ENCODE measurements at regions not wholly inside any gene's neighbourhood (a gene's known extent, or its start where the extent isn't known, plus 50 kb on each side); places are given as distances from the start of the nearest gene placed in this dataset.

DNA sequence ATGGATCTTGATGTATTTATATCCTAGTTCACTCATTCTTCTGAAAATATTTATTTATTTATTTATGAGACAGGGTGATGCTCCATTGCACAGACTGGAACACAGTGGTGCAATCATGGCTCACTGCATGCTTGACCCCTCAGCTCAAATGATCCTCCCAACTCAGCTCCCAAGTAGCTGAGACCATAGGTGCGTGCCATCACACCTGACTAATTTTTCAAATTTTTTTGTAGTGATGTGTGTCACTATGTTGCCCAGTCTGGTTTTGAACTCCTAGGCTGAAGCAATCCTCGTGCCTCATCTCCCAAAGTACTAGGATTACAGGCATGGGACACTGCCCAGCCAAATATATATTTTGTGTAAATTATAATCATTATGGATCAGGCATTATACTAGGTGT is 595.6 kb upstream of the ATP2B1 start:
- Histone ChIP-seq H3K36me3 (ENCODE audit: control insufficient read depth, insufficient read depth, low read length) (no peaks in the 10 kb centered on the region), H3K4me1 (ENCODE audit: control insufficient read depth, insufficient read depth, low read length) (no peaks in the 10 kb centered on the region), H3K27me3 (ENCODE audit: control insufficient read depth, insufficient read depth, low read length) (no peaks in the 10 kb centered on the region), H3K27ac (ENCODE audit: low read depth, low read length) (no peak overlapping the region), H3K9ac (ENCODE audit: low read length) (no peak overlapping the region), H3K4me3 (ENCODE audit: low read length) (no peak overlapping the region)

DNA sequence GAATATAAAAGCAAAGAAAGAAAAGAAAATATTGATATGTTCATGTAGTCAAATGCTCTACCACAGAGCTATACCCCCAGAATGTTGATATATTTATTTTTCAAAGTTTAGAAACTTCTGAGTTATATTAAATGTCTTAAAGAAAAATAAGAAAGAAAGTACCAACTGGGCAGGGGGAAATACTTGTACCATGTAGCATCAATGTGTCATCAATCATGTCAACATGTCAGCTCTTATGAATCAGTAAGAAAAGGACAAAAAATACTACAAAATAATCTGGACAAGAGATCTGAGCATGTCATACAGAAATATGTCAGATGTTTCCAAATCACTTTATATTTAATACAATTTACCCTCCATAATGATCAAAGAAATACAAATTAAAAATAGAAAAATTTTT is 595.1 kb upstream of the ATP2B1 start:
- Histone ChIP-seq H3K36me3 (ENCODE audit: control insufficient read depth, insufficient read depth, low read length) (no peaks in the 10 kb centered on the region), H3K9ac (ENCODE audit: low read length) (no peak overlapping the region), H3K27ac (ENCODE audit: low read depth, low read length) (no peak overlapping the region), H3K27me3 (ENCODE audit: control insufficient read depth, insufficient read depth, low read length) (no peaks in the 10 kb centered on the region), H3K4me1 (ENCODE audit: control insufficient read depth, insufficient read depth, low read length) (no peaks in the 10 kb centered on the region), H3K4me3 (ENCODE audit: low read length) (no peak overlapping the region)

DNA sequence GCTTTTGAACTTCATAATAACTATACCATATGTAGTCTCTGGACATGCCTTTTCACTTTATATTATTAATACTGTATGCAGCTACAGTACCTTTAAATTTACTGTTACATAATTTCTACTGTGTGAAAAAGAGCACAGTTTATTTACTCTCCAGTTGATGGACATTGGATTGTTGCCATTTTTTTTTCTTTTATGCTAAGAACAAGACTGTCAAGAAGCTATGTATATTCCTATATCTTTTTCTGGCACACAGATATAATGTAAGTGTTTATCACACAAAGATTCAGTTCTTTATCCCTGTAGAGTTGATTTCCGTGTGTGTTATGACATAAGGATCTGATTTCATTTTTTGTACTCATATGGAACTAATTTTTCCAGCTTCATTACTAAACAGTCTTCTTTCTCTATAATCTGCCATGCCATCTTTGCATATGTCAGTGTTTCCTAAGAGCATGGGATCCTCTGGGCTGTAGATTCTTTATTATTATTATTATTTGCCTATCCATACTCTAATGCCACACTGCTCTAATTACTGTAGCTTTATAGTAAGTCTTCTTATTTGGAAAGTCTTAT is 593.0 kb upstream of the ATP2B1 start:
- H3K36me3 ChIP-seq (ENCODE audit: control insufficient read depth, insufficient read depth, low read length), result no peaks in the 10 kb centered on the region
- H3K27ac ChIP-seq (ENCODE audit: low read depth, low read length), result no peak overlapping the region
- no peaks in the 10 kb centered on the region for H3K27me3 ChIP-seq (ENCODE audit: control insufficient read depth, insufficient read depth, low read length)
- H3K9ac ChIP-seq (ENCODE audit: low read length), result no peak overlapping the region
- no peaks in the 10 kb centered on the region for H3K4me1 ChIP-seq (ENCODE audit: control insufficient read depth, insufficient read depth, low read length)
- H3K4me3 ChIP-seq (ENCODE audit: low read length), result no peak overlapping the region

DNA sequence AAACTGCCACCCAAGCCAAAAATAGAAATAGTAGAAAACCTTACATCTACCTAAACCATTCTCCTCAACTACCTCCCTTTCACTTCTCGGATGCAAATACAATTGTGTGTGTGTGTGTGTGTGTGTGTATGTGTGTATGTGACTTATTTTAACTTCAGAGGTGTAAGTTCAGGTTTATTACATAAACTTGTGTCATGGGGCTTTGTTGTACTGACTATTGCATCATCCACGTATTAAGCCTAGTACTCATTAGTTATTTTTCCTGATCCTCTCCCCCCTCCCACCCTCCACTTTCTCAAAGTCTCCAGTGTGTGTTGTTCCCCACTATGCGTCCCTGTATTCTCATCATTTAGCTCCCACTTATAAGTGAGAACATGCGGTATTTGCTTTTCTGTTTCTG is 592.5 kb upstream of the ATP2B1 start:
- Histone ChIP-seq H3K9ac (ENCODE audit: low read length) (no peak overlapping the region), H3K27me3 (ENCODE audit: control insufficient read depth, insufficient read depth, low read length) (no peaks in the 10 kb centered on the region), H3K4me3 (ENCODE audit: low read length) (no peak overlapping the region), H3K27ac (ENCODE audit: low read depth, low read length) (no peak overlapping the region), H3K4me1 (ENCODE audit: control insufficient read depth, insufficient read depth, low read length) (no peaks in the 10 kb centered on the region), H3K36me3 (ENCODE audit: control insufficient read depth, insufficient read depth, low read length) (no peaks in the 10 kb centered on the region)

DNA sequence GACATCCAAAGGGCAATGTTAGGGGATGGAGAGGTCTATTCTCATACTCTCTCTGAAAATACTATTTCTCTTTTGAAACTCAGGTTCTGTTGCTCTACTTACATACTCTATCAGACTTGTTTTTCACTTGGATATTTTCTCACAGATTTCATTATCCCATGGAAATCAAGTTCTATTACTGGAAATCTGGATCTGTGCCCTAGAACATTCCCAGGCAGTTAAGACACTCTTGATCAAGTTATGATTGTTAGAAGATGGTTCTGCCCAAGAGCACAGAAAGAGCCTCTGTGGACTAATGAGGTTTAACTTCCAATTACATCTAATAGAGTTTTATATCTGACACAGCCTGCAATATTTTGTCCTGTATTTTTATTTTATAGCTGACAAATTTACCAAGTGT is 591.0 kb upstream of the ATP2B1 start:
- Histone ChIP-seq H3K4me1 (ENCODE audit: control insufficient read depth, insufficient read depth, low read length) (no peaks in the 10 kb centered on the region), H3K36me3 (ENCODE audit: control insufficient read depth, insufficient read depth, low read length) (no peaks in the 10 kb centered on the region), H3K27me3 (ENCODE audit: control insufficient read depth, insufficient read depth, low read length) (no peaks in the 10 kb centered on the region), H3K9ac (ENCODE audit: low read length) (no peak overlapping the region), H3K27ac (ENCODE audit: low read depth, low read length) (peak overlapping the region; percentile 32), H3K4me3 (ENCODE audit: low read length) (no peak overlapping the region)

DNA sequence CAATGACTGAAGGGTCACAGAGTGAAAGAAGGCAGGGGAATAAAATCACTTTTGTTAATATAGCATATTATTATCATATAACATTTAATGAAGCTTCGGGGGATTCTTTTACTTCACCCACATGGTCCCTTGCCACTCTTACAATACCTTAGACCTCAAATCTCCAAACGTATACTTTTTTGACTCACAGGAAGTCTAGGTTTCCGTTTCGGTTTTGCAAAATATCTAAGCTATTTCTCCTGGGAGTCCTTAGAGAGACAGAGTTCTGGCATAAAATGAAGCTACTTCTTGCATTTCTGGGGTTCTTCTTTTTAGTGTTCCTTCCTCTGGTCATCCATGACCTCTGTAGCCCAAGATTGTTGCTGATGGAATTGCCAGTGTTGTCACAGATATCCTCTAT is 590.5 kb upstream of the ATP2B1 start:
- Histone ChIP-seq H3K4me3 (ENCODE audit: low read length) (no peak overlapping the region), H3K27me3 (ENCODE audit: control insufficient read depth, insufficient read depth, low read length) (no peaks in the 10 kb centered on the region), H3K36me3 (ENCODE audit: control insufficient read depth, insufficient read depth, low read length) (no peaks in the 10 kb centered on the region), H3K27ac (ENCODE audit: low read depth, low read length) (no peak overlapping the region), H3K9ac (ENCODE audit: low read length) (no peak overlapping the region), H3K4me1 (ENCODE audit: control insufficient read depth, insufficient read depth, low read length) (no peaks in the 10 kb centered on the region)

DNA sequence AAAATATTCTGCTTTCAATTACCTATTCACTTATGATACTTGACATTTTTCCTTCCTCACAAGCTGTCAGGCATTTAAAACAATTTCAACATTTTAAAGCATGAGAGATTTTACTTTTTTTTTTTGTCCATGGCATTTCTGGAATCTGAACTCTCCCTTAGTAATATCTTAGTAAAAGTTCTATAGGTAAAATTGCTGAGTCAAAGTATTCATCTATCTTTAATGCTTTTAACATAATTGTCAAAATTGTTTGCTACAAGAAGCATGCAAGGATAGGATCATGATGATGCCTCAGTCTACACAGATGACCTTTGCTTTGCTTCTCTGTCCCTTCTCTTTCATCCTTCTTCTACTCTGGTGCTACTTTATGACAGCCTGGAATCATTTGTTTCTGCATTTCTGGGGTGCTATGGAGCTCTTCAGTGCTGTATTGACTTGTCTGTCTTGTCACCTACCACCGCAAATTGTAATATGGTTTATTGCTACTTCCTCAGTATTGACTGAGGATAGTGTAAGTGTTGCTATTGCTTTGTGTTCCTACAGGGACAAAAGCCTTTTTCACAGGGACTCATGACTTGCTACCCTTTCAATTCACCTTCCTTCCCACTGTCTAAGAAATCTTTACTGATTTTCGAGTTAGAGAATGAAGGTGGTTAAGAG is 589.8 kb upstream of the ATP2B1 start:
- no peak overlapping the region for H3K9ac ChIP-seq (ENCODE audit: low read length)
- no peak overlapping the region for H3K27ac ChIP-seq (ENCODE audit: low read depth, low read length)

DNA sequence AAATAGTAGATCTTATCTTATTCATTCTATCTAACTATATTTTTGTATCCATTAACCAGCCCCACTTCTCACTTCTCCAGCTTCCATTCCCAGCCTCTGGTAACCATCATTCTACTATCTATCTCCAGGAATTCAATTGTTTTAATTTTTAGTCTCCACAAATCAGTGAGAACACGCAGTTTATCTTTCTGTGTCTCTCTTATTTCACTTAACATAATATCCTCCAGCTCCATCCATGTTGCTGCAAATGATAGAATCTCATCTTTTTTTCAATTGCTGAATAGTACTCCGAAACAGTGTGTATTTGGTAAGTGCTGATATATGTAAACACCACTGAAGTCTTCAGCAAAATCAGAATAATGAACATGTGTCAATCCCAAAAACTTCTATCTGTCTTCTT is 587.2 kb upstream of the ATP2B1 start:
- Histone ChIP-seq H3K9ac (ENCODE audit: low read length) (no peak overlapping the region), H3K4me3 (ENCODE audit: low read length) (no peak overlapping the region), H3K27me3 (ENCODE audit: control insufficient read depth, insufficient read depth, low read length) (no peaks in the 10 kb centered on the region), H3K4me1 (ENCODE audit: control insufficient read depth, insufficient read depth, low read length) (no peaks in the 10 kb centered on the region), H3K27ac (ENCODE audit: low read depth, low read length) (no peak overlapping the region), H3K36me3 (ENCODE audit: control insufficient read depth, insufficient read depth, low read length) (no peaks in the 10 kb centered on the region)

More for the DNA sequence above, 589.8 kb upstream of the ATP2B1 start:
- Histone ChIP-seq H3K4me1 (ENCODE audit: control insufficient read depth, insufficient read depth, low read length) (no peaks in the 10 kb centered on the region), H3K4me3 (ENCODE audit: low read length) (no peak overlapping the region), H3K36me3 (ENCODE audit: control insufficient read depth, insufficient read depth, low read length) (no peaks in the 10 kb centered on the region), H3K27me3 (ENCODE audit: control insufficient read depth, insufficient read depth, low read length) (no peaks in the 10 kb centered on the region)

DNA sequence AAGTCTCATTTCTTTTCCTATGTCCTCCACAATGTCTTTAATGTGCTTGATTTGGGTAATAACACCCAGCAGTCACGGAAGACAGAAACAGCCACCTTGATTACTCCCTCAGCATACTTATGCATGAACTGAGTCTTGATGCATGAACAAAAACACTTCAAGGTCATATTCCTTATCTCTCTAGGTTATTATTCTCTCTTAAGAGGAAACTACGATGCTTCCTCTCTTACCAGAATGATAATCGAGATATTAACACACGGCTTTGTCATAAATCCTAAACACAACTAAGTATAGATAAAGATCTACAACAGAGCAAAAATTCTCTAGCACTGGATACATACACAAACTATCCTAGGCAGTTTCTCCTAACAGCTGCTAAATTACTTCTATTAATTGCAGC is 583.5 kb upstream of the ATP2B1 start:
- Histone ChIP-seq H3K27ac (ENCODE audit: low read depth, low read length) (no peak overlapping the region), H3K36me3 (ENCODE audit: control insufficient read depth, insufficient read depth, low read length) (no peaks in the 10 kb centered on the region), H3K4me3 (ENCODE audit: low read length) (no peak overlapping the region), H3K27me3 (ENCODE audit: control insufficient read depth, insufficient read depth, low read length) (no peaks in the 10 kb centered on the region), H3K9ac (ENCODE audit: low read length) (no peak overlapping the region), H3K4me1 (ENCODE audit: control insufficient read depth, insufficient read depth, low read length) (no peaks in the 10 kb centered on the region)

DNA sequence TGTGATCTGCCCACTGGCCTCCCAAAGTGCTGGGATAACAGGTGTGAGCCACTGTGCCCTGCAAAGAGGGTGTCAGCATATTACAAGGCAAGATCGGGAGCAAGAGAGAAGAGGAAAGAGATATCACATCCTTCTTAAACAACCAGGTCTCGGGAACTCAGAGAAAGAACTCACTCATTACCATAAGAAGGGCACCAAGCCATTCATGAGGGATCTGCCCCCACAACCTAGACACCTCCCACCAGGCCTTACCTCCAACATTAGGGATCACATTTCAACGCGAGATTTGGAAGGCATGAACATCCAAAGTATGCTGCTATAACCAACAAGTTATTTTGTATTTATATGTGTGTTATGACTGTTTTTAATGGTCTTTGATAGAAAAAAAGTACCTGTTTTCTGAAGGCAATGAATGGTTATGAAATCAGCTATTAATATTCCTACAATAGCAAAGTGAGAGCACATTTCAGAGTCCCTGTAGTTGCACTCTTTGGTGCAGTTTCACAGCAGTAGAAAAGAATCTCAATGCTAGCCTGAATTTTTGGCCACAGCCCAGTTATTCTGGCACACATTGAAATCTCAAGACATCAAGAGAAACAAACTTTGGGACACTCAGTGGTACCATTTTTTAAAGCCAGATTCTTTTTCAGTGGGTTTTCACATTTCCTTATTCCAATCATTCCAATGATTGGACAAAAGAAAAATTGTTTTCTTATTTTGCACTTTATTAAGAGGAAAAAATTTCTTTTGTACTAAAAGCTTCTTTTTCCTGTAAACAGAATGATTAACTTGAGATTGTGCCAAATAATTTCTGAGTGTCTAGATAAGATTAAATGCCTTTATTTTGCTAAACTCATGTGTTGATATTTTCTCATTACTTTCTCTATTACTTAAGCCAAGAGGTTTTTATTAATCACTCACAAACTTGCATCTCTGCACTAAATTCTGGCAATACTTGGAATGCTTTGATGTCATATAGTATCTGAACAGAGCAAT is 582.6 kb upstream of the ATP2B1 start:
- Histone ChIP-seq H3K9ac (ENCODE audit: low read length) (no peak overlapping the region), H3K27me3 (ENCODE audit: control insufficient read depth, insufficient read depth, low read length) (no peaks in the 10 kb centered on the region), H3K4me3 (ENCODE audit: low read length) (no peak overlapping the region), H3K36me3 (ENCODE audit: control insufficient read depth, insufficient read depth, low read length) (no peaks in the 10 kb centered on the region), H3K27ac (ENCODE audit: low read depth, low read length) (no peak overlapping the region), H3K4me1 (ENCODE audit: control insufficient read depth, insufficient read depth, low read length) (no peaks in the 10 kb centered on the region)

DNA sequence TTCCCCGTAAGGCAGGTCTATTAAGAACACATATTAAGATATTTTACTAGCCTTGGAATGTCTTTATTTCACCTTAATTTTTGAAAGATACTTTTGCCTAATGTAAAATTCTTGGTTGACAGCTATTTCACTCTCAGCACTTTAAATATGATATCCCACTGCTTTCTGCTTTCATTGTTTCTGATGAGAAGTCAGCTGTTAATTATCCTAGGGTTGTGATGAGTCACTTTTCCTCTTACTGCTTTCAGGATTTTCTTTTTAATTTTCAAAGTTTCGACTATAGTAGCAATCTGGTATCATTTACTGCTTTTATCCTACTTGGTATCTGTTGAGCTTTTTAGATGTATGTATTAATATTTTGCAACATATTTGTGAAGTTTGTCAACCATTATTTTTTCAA is 578.9 kb upstream of the ATP2B1 start:
- Histone ChIP-seq H3K4me1 (ENCODE audit: control insufficient read depth, insufficient read depth, low read length) (no peaks in the 10 kb centered on the region), H3K4me3 (ENCODE audit: low read length) (no peak overlapping the region), H3K27me3 (ENCODE audit: control insufficient read depth, insufficient read depth, low read length) (no peaks in the 10 kb centered on the region), H3K9ac (ENCODE audit: low read length) (no peak overlapping the region), H3K27ac (ENCODE audit: low read depth, low read length) (no peak overlapping the region), H3K36me3 (ENCODE audit: control insufficient read depth, insufficient read depth, low read length) (no peaks in the 10 kb centered on the region)

DNA sequence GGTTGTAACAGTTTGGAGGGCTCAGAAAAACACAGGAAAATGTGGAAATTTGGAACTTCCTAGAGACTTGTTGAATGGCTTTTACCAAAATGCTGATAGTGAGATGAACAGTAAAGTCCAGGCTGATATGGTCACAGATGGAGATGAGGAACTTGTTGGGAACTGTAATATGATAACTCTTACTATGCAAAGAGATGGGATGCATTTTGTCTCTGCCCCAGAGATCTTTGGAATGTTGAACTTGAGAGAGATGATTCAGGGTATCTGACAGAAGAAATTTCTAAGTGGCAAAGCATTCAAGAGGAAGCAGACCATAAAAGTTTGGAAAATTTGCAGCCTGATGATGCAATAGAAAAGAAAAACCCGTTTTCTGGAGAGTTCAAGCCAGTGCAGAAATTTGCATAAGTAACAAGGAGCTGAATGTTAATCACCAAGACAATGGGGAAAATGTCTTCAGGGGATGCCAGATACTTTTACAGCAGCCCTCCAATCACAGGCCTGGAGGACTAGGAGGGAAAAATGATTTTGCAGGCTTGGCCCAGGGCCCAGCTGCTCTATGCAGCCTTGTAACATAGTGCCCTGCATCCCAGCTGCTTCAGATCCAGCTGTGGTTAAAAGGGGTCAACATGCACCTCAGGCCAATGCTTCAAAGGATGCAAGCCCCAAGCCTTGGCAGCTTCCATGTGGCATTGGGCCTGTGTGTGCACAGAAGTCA is 572.7 kb upstream of the ATP2B1 start:
- Histone ChIP-seq H3K27me3 (ENCODE audit: control insufficient read depth, insufficient read depth, low read length) (no peaks in the 10 kb centered on the region), H3K36me3 (ENCODE audit: control insufficient read depth, insufficient read depth, low read length) (no peaks in the 10 kb centered on the region), H3K9ac (ENCODE audit: low read length) (no peak overlapping the region), H3K27ac (ENCODE audit: low read depth, low read length) (no peak overlapping the region), H3K4me3 (ENCODE audit: low read length) (no peak overlapping the region), H3K4me1 (ENCODE audit: control insufficient read depth, insufficient read depth, low read length) (no peaks in the 10 kb centered on the region)
